ENCODE measurements at regions not wholly inside any gene's neighbourhood (a gene's known extent, or its start where the extent isn't known, plus 50 kb on each side); places are given as distances from the start of the nearest gene placed in this dataset.

GRCh38 chr6:84876723-84877514, 112.5 kb upstream of the TBX18 start:
- Histone ChIP-seq H3K4me3 (ENCODE audit: low read length) (no peak overlapping the region), H3K27ac (ENCODE audit: low read depth, low read length) (no peak overlapping the region), H3K36me3 (ENCODE audit: control insufficient read depth, insufficient read depth, low read length) (no peaks in the 10 kb centered on the region), H3K9ac (ENCODE audit: extremely low read depth, low read length, poor library complexity, severe bottlenecking) (no peak overlapping the region), H3K4me1 (ENCODE audit: control insufficient read depth, insufficient read depth, low read length) (no peaks in the 10 kb centered on the region), H3K9me3 (ENCODE audit: control insufficient read depth, low read length) (no peaks in the 10 kb centered on the region), H3K27me3 (ENCODE audit: control insufficient read depth, insufficient read depth, low read length, poor library complexity, severe bottlenecking) (no peaks in the 10 kb centered on the region)
- H3K9me3 Mint-ChIP-seq: no peaks in the 10 kb centered on the region
- H3K27me3 Mint-ChIP-seq (ENCODE audit: insufficient read depth): no peaks in the 10 kb centered on the region
- no peak overlapping the region for H3K27ac Mint-ChIP-seq
- TF ChIP-seq CTCF (conservative IDR thresholded peaks at IDR 0.05): no peak
- H3K4me1 Mint-ChIP-seq: no peaks in the 10 kb centered on the region
- DNase-seq: no peak
- H3K36me3 Mint-ChIP-seq (ENCODE audit: low read depth): no peaks in the 10 kb centered on the region
- H3K4me3 Mint-ChIP-seq: no peak overlapping the region
- 92% methylated on average over 2 of the region's 2 CpGs; no CpG with 5 or more reads in 1 of the 2 experiments for WGBS, 2 experiments (ENCODE audit: insufficient coverage in 1 of 2, insufficient read length in 1 of 2)

GRCh38 chr6:84872996-84873723, 108.8 kb upstream of the TBX18 start:
- Histone ChIP-seq H3K27ac (ENCODE audit: low read depth, low read length) (no peak overlapping the region), H3K27me3 (ENCODE audit: control insufficient read depth, insufficient read depth, low read length, poor library complexity, severe bottlenecking) (no peaks in the 10 kb centered on the region), H3K4me3 (ENCODE audit: low read length) (no peak overlapping the region), H3K9me3 (ENCODE audit: control insufficient read depth, low read length) (no peaks in the 10 kb centered on the region), H3K4me1 (ENCODE audit: control insufficient read depth, insufficient read depth, low read length) (no peaks in the 10 kb centered on the region), H3K9ac (ENCODE audit: extremely low read depth, low read length, poor library complexity, severe bottlenecking) (no peak overlapping the region), H3K36me3 (ENCODE audit: control insufficient read depth, insufficient read depth, low read length) (no peaks in the 10 kb centered on the region)
- Mint-ChIP-seq H3K4me1 (no peaks in the 10 kb centered on the region), H3K9me3 (no peaks in the 10 kb centered on the region), H3K36me3 (ENCODE audit: low read depth) (no peaks in the 10 kb centered on the region), H3K4me3 (no peak overlapping the region), H3K27me3 (ENCODE audit: insufficient read depth) (no peaks in the 10 kb centered on the region), H3K27ac (no peak overlapping the region)
- DNase-seq: no peak
- 91% methylated on average over 4 of the region's 4 CpGs for WGBS, 2 experiments (ENCODE audit: insufficient coverage in 1 of 2, insufficient read length in 1 of 2)
- TF ChIP-seq CTCF (conservative IDR thresholded peaks at IDR 0.05): no peak

- no peak overlapping the region for H3K9ac ChIP-seq (ENCODE audit: extremely low read depth, low read length, poor library complexity, severe bottlenecking)
- H3K4me1 ChIP-seq (ENCODE audit: control insufficient read depth, insufficient read depth, low read length): no peaks in the 10 kb centered on the region
- H3K4me3 Mint-ChIP-seq: no peak overlapping the region
- H3K4me1 Mint-ChIP-seq: no peaks in the 10 kb centered on the region
- no peaks in the 10 kb centered on the region for H3K9me3 Mint-ChIP-seq
- no peaks in the 10 kb centered on the region for H3K36me3 ChIP-seq (ENCODE audit: control insufficient read depth, insufficient read depth, low read length)
- no peaks in the 10 kb centered on the region for H3K27me3 ChIP-seq (ENCODE audit: control insufficient read depth, insufficient read depth, low read length, poor library complexity, severe bottlenecking)
- H3K4me3 ChIP-seq (ENCODE audit: low read length): no peak overlapping the region
- H3K27me3 Mint-ChIP-seq (ENCODE audit: insufficient read depth): no peaks in the 10 kb centered on the region
- no peak overlapping the region for H3K27ac Mint-ChIP-seq
- H3K27ac ChIP-seq (ENCODE audit: low read depth, low read length): no peak overlapping the region
- WGBS, 2 experiments (ENCODE audit: insufficient coverage in 1 of 2, insufficient read length in 1 of 2): 80 to 93% methylated on average over 3 to 4 of the region's 4 CpGs
- no peaks in the 10 kb centered on the region for H3K36me3 Mint-ChIP-seq (ENCODE audit: low read depth)
- TF ChIP-seq CTCF (conservative IDR thresholded peaks at IDR 0.05): no peak
- no peaks in the 10 kb centered on the region for H3K9me3 ChIP-seq (ENCODE audit: control insufficient read depth, low read length)
- no peak for DNase-seq
Observed at GRCh38 chr6:84871925-84872324, 107.5 kb upstream of the TBX18 start.
